Keratinocyte (primary cell): ENCODE measurements at regions not wholly inside any gene's neighbourhood (a gene's known extent, or its start where the extent isn't known, plus 50 kb on each side); places are given as distances from the start of the nearest gene placed in this dataset.

ENCODE experiments used
- DNase-seq: peaks from one replicate; pipeline ENCODE4 v3.0.0-alpha.2; 2011; ENCODE audit warnings: low read depth, missing footprints, low spot score
- FAIRE-seq: peaks from 2 replicates; lab custom pipeline; 2011; peaks lifted over from hg19 to GRCh38; lab: Jason Lieb, UNC
- H2AFZ ChIP-seq: 2 replicates; pipeline ENCODE4 v1.6.0; 2012; ENCODE audit warnings: low read length, control low read depth, inconsistent platforms; ENCODE audit not compliant: control insufficient read depth
- H3K27ac ChIP-seq: 2 replicates; pipeline ENCODE4 v1.5.1; 2011; ENCODE audit warnings: low read length; ENCODE audit not compliant: control insufficient read depth, insufficient read depth
- H3K27me3 ChIP-seq: 3 replicates; pipeline ENCODE4 v1.6.0; 2011; ENCODE audit warnings: low read length; ENCODE audit not compliant: control insufficient read depth, insufficient read depth; ENCODE audit errors: extremely low read depth
- H3K36me3 ChIP-seq, 2 experiments: 2 replicates in 1 of 2; 3 replicates in 1 of 2; pipeline ENCODE4 v1.5.1; 2011; ENCODE audit warnings: low read length in 2 of 2, mild to moderate bottlenecking in 1 of 2; ENCODE audit not compliant: control insufficient read depth in 2 of 2, insufficient read depth in 2 of 2; ENCODE audit errors: extremely low read depth in 1 of 2
- H3K4me1 ChIP-seq: 3 replicates; pipeline ENCODE4 v1.5.1; 2011; ENCODE audit warnings: low read length; ENCODE audit not compliant: control insufficient read depth, insufficient read depth; ENCODE audit errors: extremely low read depth
- H3K4me2 ChIP-seq: 3 replicates; pipeline ENCODE4 v1.6.0; 2011; ENCODE audit warnings: low read depth, low read length; ENCODE audit not compliant: control insufficient read depth, insufficient read depth; ENCODE audit errors: extremely low read depth
- H3K4me3 ChIP-seq, 3 experiments: fragments of 200-600 bp in 1 of 3; sonication (generic) in 1 of 3; 2 replicates in 2 of 3; 3 replicates in 1 of 3; pipeline ENCODE4 v1.5.1; 2011 to 2016; ENCODE audit warnings: low read length in 3 of 3, mild to moderate bottlenecking in 3 of 3, control low read depth in 2 of 3, inconsistent platforms in 1 of 3, low read depth in 1 of 3, mixed read lengths in 1 of 3, mixed run types in 1 of 3, moderate library complexity in 1 of 3; ENCODE audit not compliant: control insufficient read depth in 2 of 3, insufficient read depth in 2 of 3; ENCODE audit errors: extremely low read depth in 1 of 3
- H3K79me2 ChIP-seq: 2 replicates; pipeline ENCODE4 v1.6.0; 2012; ENCODE audit warnings: low read length; ENCODE audit not compliant: control insufficient read depth, insufficient read depth
- H3K9ac ChIP-seq: 3 replicates; pipeline ENCODE4 v1.6.0; 2011; ENCODE audit warnings: low read length; ENCODE audit not compliant: control insufficient read depth, insufficient read depth; ENCODE audit errors: extremely low read depth
- H3K9me1 ChIP-seq: 3 replicates; pipeline ENCODE4 v1.6.0; 2011; ENCODE audit warnings: low read length; ENCODE audit not compliant: control insufficient read depth, insufficient read depth; ENCODE audit errors: extremely low read depth
- H3K9me3 ChIP-seq: 2 replicates; pipeline ENCODE4 v1.5.1; 2012; ENCODE audit warnings: low read depth, low read length; ENCODE audit not compliant: control insufficient read depth
- H4K20me1 ChIP-seq: 3 replicates; pipeline ENCODE4 v1.6.0; 2011; ENCODE audit warnings: low read length; ENCODE audit not compliant: control insufficient read depth, insufficient read depth; ENCODE audit errors: extremely low read depth
- EZH2 ChIP-seq: IDR thresholded peaks from one replicate; pipeline ENCODE4 v1.6.1; 2012; ENCODE audit warnings: inconsistent platforms, mild to moderate bottlenecking, low read length, moderate library complexity
- dilution Hi-C: fragments of 300-500 bp; cut with MboI; formaldehyde crosslinking; loops from one replicate; pipeline ENCODE4 v1.7.0; 2020; ENCODE audit warnings: low sequenced_read_pairs; ENCODE audit not compliant: extremely low pct_ligation_motif_present
- TF ChIP-seq, protein P1 (sequence below), 3 experiments: IDR thresholded peaks in 1 of 3; conservative IDR thresholded peaks in 1 of 3; optimal IDR thresholded peaks in 1 of 3; 2 replicates in 2 of 3; 3 replicates in 1 of 3; pipeline versions ENCODE3 to v1.5.1; 2011; ENCODE audit warnings: low read length in 3 of 3, mild to moderate bottlenecking in 3 of 3, moderate library complexity in 2 of 3, control low read depth in 1 of 3, inconsistent platforms in 1 of 3; ENCODE audit not compliant: insufficient read depth in 2 of 3; ENCODE audit errors: extremely low read depth in 1 of 3

DNA sequence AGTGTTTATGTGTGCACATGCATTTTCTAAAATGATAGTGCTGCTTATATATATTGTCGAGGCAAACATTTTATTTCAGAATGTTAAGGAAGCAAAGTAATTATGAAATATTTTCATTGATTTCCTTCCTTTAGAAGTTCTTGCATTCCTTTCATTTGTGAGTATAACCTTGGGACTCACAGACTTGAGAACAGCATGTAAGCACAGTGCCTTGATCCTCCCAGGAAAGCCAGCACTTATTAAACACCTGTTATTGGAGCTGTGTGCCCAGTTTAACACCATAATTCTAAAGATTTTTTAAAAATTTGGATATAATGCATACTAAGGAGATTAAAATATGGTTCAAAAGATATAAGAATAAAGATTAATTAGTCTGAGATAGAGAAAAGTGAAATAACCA lies 554.4 kb upstream of the FAM98A start:
- dilution Hi-C loops, result no loop called here
- Histone ChIP-seq H3K4me3 (no peak overlapping the region), H3K79me2 (no peaks in the 10 kb centered on the region), H3K9me1 (no peaks in the 10 kb centered on the region), H4K20me1 (no peaks in the 10 kb centered on the region), H3K4me2 (no peak overlapping the region), H2AFZ (no peak overlapping the region), H3K9me3 (no peaks in the 10 kb centered on the region), H3K9ac (no peak overlapping the region), H3K27ac (no peak overlapping the region), H3K4me1 (no peaks in the 10 kb centered on the region), H3K27me3 (no peaks in the 10 kb centered on the region), H3K36me3 (no peaks in the 10 kb centered on the region)
- FAIRE-seq (no peak), DNase-seq (no peak)
- TF ChIP-seq, protein P1, sequence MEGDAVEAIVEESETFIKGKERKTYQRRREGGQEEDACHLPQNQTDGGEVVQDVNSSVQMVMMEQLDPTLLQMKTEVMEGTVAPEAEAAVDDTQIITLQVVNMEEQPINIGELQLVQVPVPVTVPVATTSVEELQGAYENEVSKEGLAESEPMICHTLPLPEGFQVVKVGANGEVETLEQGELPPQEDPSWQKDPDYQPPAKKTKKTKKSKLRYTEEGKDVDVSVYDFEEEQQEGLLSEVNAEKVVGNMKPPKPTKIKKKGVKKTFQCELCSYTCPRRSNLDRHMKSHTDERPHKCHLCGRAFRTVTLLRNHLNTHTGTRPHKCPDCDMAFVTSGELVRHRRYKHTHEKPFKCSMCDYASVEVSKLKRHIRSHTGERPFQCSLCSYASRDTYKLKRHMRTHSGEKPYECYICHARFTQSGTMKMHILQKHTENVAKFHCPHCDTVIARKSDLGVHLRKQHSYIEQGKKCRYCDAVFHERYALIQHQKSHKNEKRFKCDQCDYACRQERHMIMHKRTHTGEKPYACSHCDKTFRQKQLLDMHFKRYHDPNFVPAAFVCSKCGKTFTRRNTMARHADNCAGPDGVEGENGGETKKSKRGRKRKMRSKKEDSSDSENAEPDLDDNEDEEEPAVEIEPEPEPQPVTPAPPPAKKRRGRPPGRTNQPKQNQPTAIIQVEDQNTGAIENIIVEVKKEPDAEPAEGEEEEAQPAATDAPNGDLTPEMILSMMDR (optimal IDR thresholded peaks at IDR 0.05 in 1 of 3, IDR thresholded peaks at IDR 0.05 in 1 of 3, conservative IDR thresholded peaks at IDR 0.05 in 1 of 3; ENCODE audit: extremely low read depth in 1 of 3, insufficient read depth in 2 of 3, low read length in 3 of 3), result no peak

DNA sequence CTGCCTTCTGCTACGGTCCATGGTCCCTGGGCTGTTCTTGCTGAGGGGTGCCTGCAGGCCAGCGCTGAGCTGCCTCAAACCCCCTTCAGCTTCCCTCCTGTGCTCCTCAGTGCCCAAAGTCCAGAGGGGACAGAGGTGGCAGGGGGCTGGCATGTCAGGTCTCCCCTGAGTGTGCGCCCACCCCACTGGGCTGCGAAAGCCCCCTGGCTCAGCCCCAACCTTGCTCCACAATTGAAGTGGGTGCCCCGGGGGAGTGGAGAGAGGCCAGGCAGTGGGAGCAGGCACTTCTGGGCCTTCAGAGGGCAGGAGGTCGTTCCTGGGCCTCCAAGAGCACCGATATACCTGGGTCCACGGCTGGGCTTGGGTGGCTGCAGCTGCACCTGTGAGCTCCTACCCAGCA lies 548.7 kb upstream of the FAM98A start:
- no peak for TF ChIP-seq EZH2
- TF ChIP-seq, protein P1 (optimal IDR thresholded peaks at IDR 0.05 in 1 of 3, IDR thresholded peaks at IDR 0.05 in 1 of 3, conservative IDR thresholded peaks at IDR 0.05 in 1 of 3; ENCODE audit: extremely low read depth in 1 of 3, insufficient read depth in 2 of 3, low read length in 3 of 3), result no peak
- Histone ChIP-seq H3K9me3 (no peaks in the 10 kb centered on the region), H3K4me1 (no peaks in the 10 kb centered on the region), H3K4me3 (no peak overlapping the region), H3K4me2 (no peak overlapping the region), H3K27ac (no peak overlapping the region), H3K79me2 (no peaks in the 10 kb centered on the region), H3K9me1 (no peaks in the 10 kb centered on the region), H3K27me3 (no peaks in the 10 kb centered on the region), H3K36me3 (no peaks in the 10 kb centered on the region), H2AFZ (no peak overlapping the region), H4K20me1 (no peaks in the 10 kb centered on the region), H3K9ac (no peak overlapping the region)
- FAIRE-seq (no peak), DNase-seq (no peak)
- dilution Hi-C loops, result no loop called here
